Stimulated activated CD4-positive, alpha-beta T cell treated with anti-CD3 and anti-CD28 coated beads, Interleukin-2, amount 100 ng/mL, for 4 hours (primary cell): ENCODE measurements at regions not wholly inside any gene's neighbourhood (a gene's known extent, or its start where the extent isn't known, plus 50 kb on each side); places are given as distances from the start of the nearest gene placed in this dataset.

Experiments used
- DNase-seq: peaks from one replicate; pipeline ENCODE4 v3.0.0-alpha.2; 2020; ENCODE audit warnings: low read depth

GRCh38 chr3:29185706-29186105 is 95.2 kb upstream of the RBMS3 start:
- DNase-seq, result no peak

GRCh38 chr3:29186131-29186599 is 94.7 kb upstream of the RBMS3 start:
- DNase-seq, result no peak

GRCh38 chr3:29186982-29187725 is 93.7 kb upstream of the RBMS3 start:
- DNase-seq, result no peak

DNA sequence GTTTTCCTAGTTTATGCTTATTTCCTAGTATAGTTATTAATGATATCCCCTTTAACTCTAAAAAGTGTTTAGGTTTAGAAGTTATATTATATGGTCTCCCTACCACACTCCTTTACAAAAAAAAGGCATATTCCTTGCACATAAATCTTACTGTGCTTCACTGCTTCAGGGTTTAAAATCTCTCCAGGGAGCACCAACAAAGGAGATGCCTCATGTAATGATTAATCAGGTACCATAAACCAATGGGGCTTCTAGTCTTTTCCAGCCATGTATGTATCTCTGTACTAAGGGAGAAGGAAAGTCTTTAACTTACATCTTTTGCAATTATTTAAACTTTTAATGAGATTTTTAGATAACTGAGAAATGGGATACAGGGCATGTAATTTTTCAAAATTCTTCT is 91.5 kb upstream of the RBMS3 start:
- DNase-seq, result no peak

GRCh38 chr3:29194139-29194538 is 86.7 kb upstream of the RBMS3 start:
- no peak for DNase-seq

GRCh38 chr3:29195056-29195455 is 85.8 kb upstream of the RBMS3 start:
- no peak for DNase-seq

DNA sequence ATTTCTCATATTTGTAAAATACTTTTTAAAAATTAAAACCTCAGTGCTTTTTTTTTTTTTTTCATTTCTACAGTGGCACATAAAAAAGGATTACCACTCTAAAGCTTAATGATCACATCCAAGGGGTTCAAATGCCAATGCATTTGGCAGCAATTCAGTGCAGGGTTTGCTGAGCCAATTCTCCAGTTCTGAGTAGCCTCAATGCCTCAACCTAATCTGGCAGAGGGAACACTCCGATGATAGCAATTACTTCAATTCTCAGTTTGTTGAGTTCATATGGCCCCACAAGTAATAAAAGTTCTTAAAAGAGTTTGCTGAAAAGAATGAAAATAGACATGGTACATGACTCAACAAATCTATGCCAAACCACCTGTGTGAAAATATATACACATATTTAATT is 79.3 kb upstream of the RBMS3 start:
- DNase-seq, result no peak

DNA sequence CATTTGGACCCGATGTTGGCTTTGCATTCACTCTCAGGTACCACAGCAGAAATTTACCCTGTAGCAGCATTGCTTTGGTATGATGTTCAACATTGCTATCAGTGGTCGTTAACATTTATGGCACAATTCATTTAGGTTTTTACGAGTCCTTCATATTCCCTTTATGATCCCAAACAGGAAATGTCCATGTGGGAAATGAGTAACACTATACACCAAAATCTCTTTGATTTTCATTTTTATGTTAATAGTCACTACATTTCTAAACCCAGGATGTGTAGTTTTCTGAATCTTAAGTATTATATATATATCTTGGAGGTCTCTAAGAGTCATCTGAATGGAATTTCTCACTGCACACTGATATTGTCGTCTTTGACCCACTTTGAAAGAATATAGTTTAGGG is 78.5 kb upstream of the RBMS3 start:
- no peak for DNase-seq

GRCh38 chr3:29203851-29204250 is 77.0 kb upstream of the RBMS3 start:
- DNase-seq, result no peak

DNA sequence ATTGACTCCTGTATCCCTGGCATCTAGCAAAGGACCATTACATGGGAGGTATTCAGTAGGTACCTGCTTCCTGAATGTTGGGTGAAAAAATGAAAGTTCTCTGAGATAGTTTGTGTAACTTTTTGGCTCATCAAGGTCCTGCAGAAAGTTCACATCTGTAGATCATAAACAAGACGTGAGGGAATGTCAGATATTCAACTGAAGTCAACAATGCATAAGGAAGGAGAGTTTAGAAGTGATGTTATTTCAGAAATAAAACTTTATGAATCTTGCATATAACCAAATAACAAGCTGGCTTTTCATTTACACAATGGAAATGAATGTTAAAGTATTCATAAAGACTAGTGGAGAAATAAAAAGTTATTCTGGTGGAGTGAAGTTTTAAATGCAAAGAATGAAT is 73.4 kb upstream of the RBMS3 start:
- DNase-seq, result no peak

- DNase-seq, result no peak
These were observed 68.0 kb upstream of the RBMS3 start for GRCh38 chr3:29212789-29213433.

GRCh38 chr3:29214009-29214658 is 66.7 kb upstream of the RBMS3 start:
- DNase-seq, result no peak

DNA sequence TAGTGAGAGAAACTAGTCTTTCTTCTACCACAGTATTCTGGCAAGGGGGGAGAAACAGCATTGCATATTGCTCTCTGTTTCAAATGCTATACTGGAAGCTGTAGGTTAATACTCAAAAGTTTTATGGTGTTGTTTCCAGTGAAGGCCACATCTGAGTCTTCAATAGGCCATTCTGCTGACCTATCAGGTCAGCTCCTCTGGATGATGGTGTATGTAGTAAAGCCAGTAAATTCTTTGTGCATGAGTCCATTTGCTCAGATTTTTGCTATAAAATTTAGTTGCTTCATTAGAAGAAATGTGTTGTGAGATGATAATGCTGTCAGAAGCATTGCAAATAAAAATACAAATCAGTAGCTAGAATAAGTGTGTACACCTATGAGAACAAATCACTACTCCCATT is 64.9 kb upstream of the RBMS3 start:
- DNase-seq, result no peak

DNA sequence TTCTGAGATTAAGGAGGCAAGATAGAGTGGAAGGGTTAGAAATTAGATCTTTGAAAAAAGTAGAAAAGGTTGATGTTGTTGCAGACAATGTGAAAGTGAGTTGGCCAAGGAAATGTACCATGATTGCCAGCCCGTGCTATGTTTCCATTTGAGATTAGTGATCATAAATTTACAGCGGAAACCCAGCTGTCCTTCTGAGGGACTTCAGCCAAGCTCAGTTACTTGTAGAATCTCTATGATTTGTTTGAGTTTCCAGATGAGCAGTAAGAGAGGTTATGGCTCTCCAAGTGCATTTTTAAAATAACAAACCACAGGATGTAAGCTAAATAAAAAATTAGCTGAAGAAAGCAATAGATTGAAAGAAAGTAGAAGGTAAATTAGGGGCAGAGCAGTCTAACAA is 54.2 kb upstream of the RBMS3 start:
- DNase-seq, result no peak

DNA sequence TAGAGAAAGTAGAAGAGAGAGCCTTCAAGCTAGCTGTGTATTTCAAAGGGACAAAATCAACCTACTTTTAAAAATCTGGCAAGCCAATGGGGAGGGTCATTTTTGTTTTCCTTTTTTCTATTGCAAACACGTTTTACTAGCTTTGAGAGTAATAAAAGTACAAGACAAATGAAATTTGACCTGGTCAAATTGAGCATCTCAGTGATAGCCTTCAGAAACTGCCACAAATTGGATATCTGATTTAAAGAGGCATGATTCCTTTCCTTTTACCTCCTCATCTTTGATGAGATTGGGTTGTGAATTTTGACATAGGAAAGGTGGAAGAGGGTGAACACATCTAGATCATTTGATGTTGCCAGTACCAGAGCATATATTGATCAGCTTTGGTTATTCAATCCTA is 53.6 kb upstream of the RBMS3 start:
- DNase-seq, result no peak
